Uterus (tissue), 3 donors: ENCODE measurements at regions not wholly inside any gene's neighbourhood (a gene's known extent, or its start where the extent isn't known, plus 50 kb on each side); places are given as distances from the start of the nearest gene placed in this dataset.
"Not testable (repeated sequence)": the region's sequence is repeated elsewhere in the genome, so short reads cannot be mapped to it uniquely, and the experiment has no call there.

Experiments
- DNase-seq, 2 donors: peaks; one replicate each; pipeline ENCODE4 v3.0.0-alpha.2; 2019 to 2020
- H3K27ac ChIP-seq, 2 donors: fragments of 200-600 bp; sonication (generic); 1 replicate in 1 of 2; 2 replicates in 1 of 2; pipeline ENCODE4 v1.5.1; 2016 to 2018
- H3K27me3 ChIP-seq, 2 donors: fragments of 200-600 bp; sonication (generic); one replicate each; pipeline ENCODE4 v1.5.1; 2018 to 2019; ENCODE audit warnings: control low read depth in 1 of 2
- H3K36me3 ChIP-seq, 2 donors: fragments of 200-600 bp; sonication (generic); one replicate each; pipeline ENCODE4 v1.5.1; 2019; ENCODE audit warnings: control low read depth in 1 of 2
- H3K4me1 ChIP-seq, 2 donors: fragments of 200-600 bp; sonication (generic); one replicate each; pipeline ENCODE4 v1.5.1; 2018 to 2019; ENCODE audit warnings: control low read depth in 1 of 2
- H3K4me3 ChIP-seq, 2 donors: fragments of 200-600 bp; sonication (generic); 1 replicate in 1 of 2; 2 replicates in 1 of 2; pipeline ENCODE4 v1.5.1; 2018 to 2019; ENCODE audit warnings: mild to moderate bottlenecking in 1 of 2
- H3K9me3 ChIP-seq, 2 donors: fragments of 200-600 bp; sonication (generic); one replicate each; pipeline ENCODE4 v1.5.1; 2019; ENCODE audit warnings: control low read depth in 1 of 2
- POLR2A ChIP-seq, 2 donors: fragments of 450-650 bp; IDR thresholded peaks; one replicate each; pipeline ENCODE4 v1.6.1; 2016; ENCODE audit warnings: antibody characterized with exemption in 2 of 2, mild to moderate bottlenecking in 1 of 2, moderate library complexity in 1 of 2
- intact Hi-C: fragments of 100-400 bp; cut with DNase I; formaldehyde crosslinking; loops from one replicate; pipeline ENCODE4 v1.15.1; 2023; ENCODE audit warnings: low total_unique reads
- TF ChIP-seq, protein P1 (sequence below), 4 experiments: fragments of 200-600 bp in 2 of 4; fragments of 450-650 bp in 2 of 4; sonication (generic) in 2 of 4; IDR thresholded peaks; one replicate each; pipeline ENCODE4 v1.5.1; 2016 to 2019; ENCODE audit warnings: antibody characterized with exemption in 4 of 4, mild to moderate bottlenecking in 2 of 4, moderate library complexity in 1 of 4
- donor health status: DM: yes; HTN: yes; CAD: no.

DNA sequence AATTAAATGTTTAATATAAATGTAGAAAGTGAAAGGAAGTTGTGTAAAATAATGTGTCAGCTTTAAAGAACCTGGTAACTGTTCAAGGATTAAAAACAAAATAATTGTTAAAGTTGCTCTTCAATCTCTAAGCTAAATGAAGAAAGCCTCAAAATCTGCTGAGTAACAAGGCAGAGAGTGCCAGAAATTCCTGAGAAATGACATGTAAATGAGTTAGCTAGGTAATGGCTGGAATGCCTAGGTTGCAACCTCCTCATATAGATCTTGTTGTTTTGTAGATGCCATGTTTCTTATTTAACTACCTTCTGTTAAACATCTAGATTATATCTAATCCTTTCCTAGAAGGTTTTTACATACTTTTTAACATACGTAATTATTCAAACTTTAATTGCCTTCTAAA is 763.6 kb upstream of the AGA start:
- Histone ChIP-seq H3K9me3 (no peaks in the 10 kb centered on the region), H3K36me3 (no peaks in the 10 kb centered on the region), H3K4me3 (no peak overlapping the region), H3K4me1 (no peaks in the 10 kb centered on the region), H3K27me3 (no peaks in the 10 kb centered on the region), H3K27ac (no peak overlapping the region)
- intact Hi-C loops, result no loop called here
- DNase-seq, result no peak
- TF ChIP-seq POLR2A (IDR thresholded peaks at IDR 0.05), result no peak
- TF ChIP-seq, protein P1, sequence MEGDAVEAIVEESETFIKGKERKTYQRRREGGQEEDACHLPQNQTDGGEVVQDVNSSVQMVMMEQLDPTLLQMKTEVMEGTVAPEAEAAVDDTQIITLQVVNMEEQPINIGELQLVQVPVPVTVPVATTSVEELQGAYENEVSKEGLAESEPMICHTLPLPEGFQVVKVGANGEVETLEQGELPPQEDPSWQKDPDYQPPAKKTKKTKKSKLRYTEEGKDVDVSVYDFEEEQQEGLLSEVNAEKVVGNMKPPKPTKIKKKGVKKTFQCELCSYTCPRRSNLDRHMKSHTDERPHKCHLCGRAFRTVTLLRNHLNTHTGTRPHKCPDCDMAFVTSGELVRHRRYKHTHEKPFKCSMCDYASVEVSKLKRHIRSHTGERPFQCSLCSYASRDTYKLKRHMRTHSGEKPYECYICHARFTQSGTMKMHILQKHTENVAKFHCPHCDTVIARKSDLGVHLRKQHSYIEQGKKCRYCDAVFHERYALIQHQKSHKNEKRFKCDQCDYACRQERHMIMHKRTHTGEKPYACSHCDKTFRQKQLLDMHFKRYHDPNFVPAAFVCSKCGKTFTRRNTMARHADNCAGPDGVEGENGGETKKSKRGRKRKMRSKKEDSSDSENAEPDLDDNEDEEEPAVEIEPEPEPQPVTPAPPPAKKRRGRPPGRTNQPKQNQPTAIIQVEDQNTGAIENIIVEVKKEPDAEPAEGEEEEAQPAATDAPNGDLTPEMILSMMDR (IDR thresholded peaks at IDR 0.05), result no peak

DNA sequence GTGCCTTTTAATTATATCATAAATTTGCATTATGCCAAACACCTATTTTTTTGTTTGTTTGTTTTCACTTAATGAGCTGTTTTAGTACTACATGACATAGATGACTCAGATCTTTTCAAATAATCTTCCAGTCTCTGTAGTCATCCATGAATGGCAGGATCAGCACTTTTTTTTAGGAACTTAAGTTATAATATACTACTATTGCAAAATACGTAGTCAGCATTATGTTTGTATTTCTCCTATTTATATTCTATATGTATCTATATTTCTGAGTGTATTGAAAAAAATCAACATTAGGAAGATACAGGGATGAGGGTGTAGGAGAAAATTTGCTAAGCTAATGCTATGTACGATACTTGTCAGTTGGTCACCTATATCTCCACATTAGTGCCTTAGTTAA is 773.1 kb upstream of the AGA start:
- no peak overlapping the region for H3K4me3 ChIP-seq
- H3K27ac ChIP-seq, result no peak overlapping the region
- intact Hi-C loops, result no loop called here
- H3K27me3 ChIP-seq, result no peaks in the 10 kb centered on the region
- H3K9me3 ChIP-seq, result no peaks in the 10 kb centered on the region
- H3K36me3 ChIP-seq, result no peaks in the 10 kb centered on the region
- DNase-seq, result no peak
- H3K4me1 ChIP-seq, result no peaks in the 10 kb centered on the region
- no peak for TF ChIP-seq POLR2A (IDR thresholded peaks at IDR 0.05)
- TF ChIP-seq, protein P1 (IDR thresholded peaks at IDR 0.05), result no peak

DNA sequence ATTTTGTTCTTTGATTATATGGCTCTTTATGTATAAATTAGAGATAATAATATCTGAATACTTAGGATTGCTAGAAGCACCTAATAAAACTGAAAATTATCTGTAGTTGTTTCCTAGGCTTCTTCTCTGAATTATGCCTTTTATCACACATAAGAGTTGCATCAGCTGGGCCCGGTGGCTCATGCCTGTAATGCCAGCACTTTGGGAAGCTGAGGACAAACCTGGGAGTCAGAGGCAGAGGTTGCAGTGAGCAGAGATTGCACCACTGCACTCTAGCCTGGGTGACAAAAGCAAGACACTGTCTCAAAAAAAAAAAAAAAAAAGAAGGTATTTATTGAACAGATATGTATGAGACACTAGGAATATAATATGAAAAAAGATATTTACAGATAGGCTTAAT is 773.5 kb upstream of the AGA start:
- Histone ChIP-seq H3K4me1 (no peaks in the 10 kb centered on the region), H3K36me3 (no peaks in the 10 kb centered on the region), H3K4me3 (no peak overlapping the region), H3K27ac (no peak overlapping the region), H3K27me3 (no peaks in the 10 kb centered on the region), H3K9me3 (no peaks in the 10 kb centered on the region)
- no peak for TF ChIP-seq POLR2A (IDR thresholded peaks at IDR 0.05)
- TF ChIP-seq, protein P1 (IDR thresholded peaks at IDR 0.05), result no peak
- no peak for DNase-seq
- intact Hi-C loops, result no loop called here

DNA sequence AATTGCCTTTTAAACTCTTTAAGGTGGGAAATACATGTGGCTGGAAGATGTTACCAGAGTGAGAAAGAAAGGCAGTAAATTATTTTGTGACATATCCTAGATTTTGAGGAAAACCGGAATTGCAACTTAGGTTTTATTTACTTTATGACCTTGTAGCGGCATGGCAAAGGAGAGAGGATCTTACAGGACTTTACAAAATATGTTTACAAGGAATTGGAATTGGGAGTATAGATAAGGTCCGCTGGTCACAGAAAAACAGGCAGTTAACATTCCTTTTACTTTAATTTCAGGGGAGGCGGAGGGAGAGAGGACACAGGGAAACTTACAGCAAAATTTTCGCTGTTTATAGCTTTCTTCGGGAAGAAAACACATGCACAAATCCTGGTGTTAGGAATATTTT is 784.2 kb upstream of the AGA start:
- H3K4me3 ChIP-seq, intact Hi-C loops: not testable (repeated sequence)

DNA sequence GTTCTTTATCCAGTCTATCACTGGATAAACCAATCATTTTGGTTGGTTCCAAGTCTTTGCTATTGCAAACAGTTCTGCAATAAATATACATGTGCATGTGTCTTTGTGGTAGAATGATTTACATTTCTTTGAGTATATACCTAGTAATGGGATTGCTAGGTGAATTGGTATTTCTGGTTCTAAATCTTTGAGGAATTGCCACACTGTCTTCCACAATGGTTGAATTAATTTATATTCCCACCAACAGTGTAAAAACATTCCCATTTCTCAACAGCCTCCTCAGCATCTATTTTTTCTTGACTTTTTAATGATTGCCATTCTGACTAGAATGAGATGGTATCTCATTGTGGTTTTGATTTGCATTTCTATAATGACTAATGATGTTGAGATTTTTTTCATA is 791.7 kb upstream of the AGA start:
- H3K36me3 ChIP-seq, result no peaks in the 10 kb centered on the region

More for the DNA sequence above, 784.2 kb upstream of the AGA start:
- H3K36me3 ChIP-seq, H3K27ac ChIP-seq, H3K4me1 ChIP-seq, H3K9me3 ChIP-seq, H3K27me3 ChIP-seq, DNase-seq: not testable (repeated sequence)

DNA sequence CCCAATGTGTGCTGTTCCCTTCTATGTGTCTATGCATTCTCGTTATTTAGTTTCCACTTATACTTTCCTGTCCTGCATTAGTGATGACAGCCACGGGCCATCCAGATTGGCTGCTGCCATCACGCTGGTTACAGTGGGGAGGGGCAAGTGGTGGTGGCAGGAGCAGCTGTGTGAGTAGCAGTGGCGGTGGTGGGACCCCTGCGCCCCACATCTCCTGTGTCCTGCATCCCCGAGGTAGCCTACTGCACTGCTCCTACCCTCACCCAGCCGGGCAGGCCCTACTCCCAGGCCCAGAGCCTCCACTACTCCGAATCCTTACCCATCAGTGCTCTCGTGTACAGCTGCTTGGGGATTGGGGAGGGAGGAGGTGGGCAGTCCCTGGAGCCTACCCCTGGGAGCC is 798.7 kb upstream of the AGA start:
- Histone ChIP-seq H3K36me3 (no peaks in the 10 kb centered on the region), H3K4me3 (no peak overlapping the region), H3K27me3 (no peaks in the 10 kb centered on the region), H3K27ac (no peak overlapping the region), H3K9me3 (no peaks in the 10 kb centered on the region), H3K4me1 (no peaks in the 10 kb centered on the region)
- TF ChIP-seq, protein P1 (IDR thresholded peaks at IDR 0.05), result no peak
- TF ChIP-seq POLR2A (IDR thresholded peaks at IDR 0.05), result no peak
- intact Hi-C loops, result no loop called here
- DNase-seq, result no peak

More for the DNA sequence above, 791.7 kb upstream of the AGA start:
- intact Hi-C loops, result no loop called here
- Histone ChIP-seq H3K4me3 (no peak overlapping the region), H3K9me3 (no peaks in the 10 kb centered on the region), H3K4me1 (no peaks in the 10 kb centered on the region), H3K27ac (no peak overlapping the region), H3K27me3 (no peaks in the 10 kb centered on the region)
- TF ChIP-seq, protein P1 (IDR thresholded peaks at IDR 0.05), result no peak
- TF ChIP-seq POLR2A (IDR thresholded peaks at IDR 0.05), result no peak
- DNase-seq, result no peak
